ENCODE measurements at regions not wholly inside any gene's neighbourhood (a gene's known extent, or its start where the extent isn't known, plus 50 kb on each side); places are given as distances from the start of the nearest gene placed in this dataset.

- TF ChIP-seq POLR2A (IDR thresholded peaks at IDR 0.05) = no peak
- TF ChIP-seq, protein P1, sequence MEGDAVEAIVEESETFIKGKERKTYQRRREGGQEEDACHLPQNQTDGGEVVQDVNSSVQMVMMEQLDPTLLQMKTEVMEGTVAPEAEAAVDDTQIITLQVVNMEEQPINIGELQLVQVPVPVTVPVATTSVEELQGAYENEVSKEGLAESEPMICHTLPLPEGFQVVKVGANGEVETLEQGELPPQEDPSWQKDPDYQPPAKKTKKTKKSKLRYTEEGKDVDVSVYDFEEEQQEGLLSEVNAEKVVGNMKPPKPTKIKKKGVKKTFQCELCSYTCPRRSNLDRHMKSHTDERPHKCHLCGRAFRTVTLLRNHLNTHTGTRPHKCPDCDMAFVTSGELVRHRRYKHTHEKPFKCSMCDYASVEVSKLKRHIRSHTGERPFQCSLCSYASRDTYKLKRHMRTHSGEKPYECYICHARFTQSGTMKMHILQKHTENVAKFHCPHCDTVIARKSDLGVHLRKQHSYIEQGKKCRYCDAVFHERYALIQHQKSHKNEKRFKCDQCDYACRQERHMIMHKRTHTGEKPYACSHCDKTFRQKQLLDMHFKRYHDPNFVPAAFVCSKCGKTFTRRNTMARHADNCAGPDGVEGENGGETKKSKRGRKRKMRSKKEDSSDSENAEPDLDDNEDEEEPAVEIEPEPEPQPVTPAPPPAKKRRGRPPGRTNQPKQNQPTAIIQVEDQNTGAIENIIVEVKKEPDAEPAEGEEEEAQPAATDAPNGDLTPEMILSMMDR (IDR thresholded peaks at IDR 0.05) = no peak
Observed at GRCh38 chr6:16998461-16998860, 103.4 kb upstream of the STMND1 start.
